HL-60 (cell line): ENCODE measurements at regions not wholly inside any gene's neighbourhood (a gene's known extent, or its start where the extent isn't known, plus 50 kb on each side); places are given as distances from the start of the nearest gene placed in this dataset.

Experiments used
- DNase-seq, 2 experiments: peaks; one replicate each; pipeline ENCODE4 v3.0.0-alpha.2; 2010 to 2020; ENCODE audit warnings: low read depth in 1 of 2, low spot score in 1 of 2
- H3K27ac ChIP-seq: fragments of 250-450 bp; sonication (Bioruptor Pico); replicated peaks from 2 replicates; pipeline ENCODE4 v1.5.1; 2020; ENCODE audit warnings: mild to moderate bottlenecking, moderate library complexity
- H3K27me3 ChIP-seq: fragments of 250-450 bp; sonication (Bioruptor Pico); 2 replicates; pipeline ENCODE4 v1.5.1; 2021; ENCODE audit warnings: mild to moderate bottlenecking, moderate library complexity; ENCODE audit not compliant: insufficient read depth, poor library complexity, severe bottlenecking
- H3K4me3 ChIP-seq: replicated peaks from 2 replicates; pipeline ENCODE4 v1.5.1; 2011; ENCODE audit warnings: mild to moderate bottlenecking, control low read depth, low read length; ENCODE audit not compliant: insufficient read depth
- CTCF ChIP-seq: IDR thresholded peaks from one replicate; pipeline ENCODE4 v1.5.1; 2011; ENCODE audit warnings: low read length, control low read depth, inconsistent platforms; ENCODE audit not compliant: insufficient read depth
- GABPA ChIP-seq: IDR thresholded peaks from 2 replicates; pipeline ENCODE4 v1.6.1; 2012; ENCODE audit warnings: low read depth
- POLR2AphosphoS5 ChIP-seq: IDR thresholded peaks from 2 replicates; pipeline ENCODE4 v1.6.1; 2012; ENCODE audit warnings: low read depth
- REST ChIP-seq: IDR thresholded peaks from 2 replicates; pipeline ENCODE4 v1.6.1; 2012; ENCODE audit warnings: low read depth; ENCODE audit not compliant: insufficient replicate concordance
- SPI1 ChIP-seq: IDR thresholded peaks from 2 replicates; pipeline ENCODE4 v1.6.1; 2012; ENCODE audit warnings: low read depth, mild to moderate bottlenecking, borderline replicate concordance

DNA sequence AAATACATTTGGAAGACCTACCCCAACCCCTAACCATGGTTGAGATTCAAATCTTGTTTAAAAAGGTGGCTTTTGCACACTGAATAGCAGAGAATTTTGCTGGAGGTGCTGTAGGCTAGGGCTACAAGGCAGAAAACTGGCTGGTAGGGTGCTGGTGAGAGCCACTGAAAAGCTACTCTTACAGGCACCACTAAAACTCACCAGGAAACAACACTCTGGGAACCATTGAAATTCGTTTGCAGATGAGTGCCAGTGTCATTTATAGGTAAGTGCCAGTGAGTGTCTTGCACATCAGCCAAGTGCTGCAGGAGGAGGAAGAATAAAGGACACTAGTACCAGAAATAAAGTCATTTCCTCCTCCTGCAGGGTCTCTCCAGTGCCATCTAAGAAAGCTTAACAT is 610.2 kb downstream of the ZNF385D start:
- H3K27ac ChIP-seq = no peak overlapping the region
- TF ChIP-seq CTCF (no peak), REST (no peak), POLR2AphosphoS5 (no peak), GABPA (no peak), SPI1 (no peak)
- DNase-seq = no peak

GRCh38 chr3:21138085-21138484 is 612.9 kb downstream of the ZNF385D start:
- TF ChIP-seq CTCF (no peak), GABPA (no peak), POLR2AphosphoS5 (no peak), REST (no peak), SPI1 (no peak)
- no peak overlapping the region for H3K27ac ChIP-seq

More for the DNA sequence above, 610.2 kb downstream of the ZNF385D start:
- Histone ChIP-seq H3K4me3 (no peak overlapping the region), H3K27me3 (no peaks in the 10 kb centered on the region)

DNA sequence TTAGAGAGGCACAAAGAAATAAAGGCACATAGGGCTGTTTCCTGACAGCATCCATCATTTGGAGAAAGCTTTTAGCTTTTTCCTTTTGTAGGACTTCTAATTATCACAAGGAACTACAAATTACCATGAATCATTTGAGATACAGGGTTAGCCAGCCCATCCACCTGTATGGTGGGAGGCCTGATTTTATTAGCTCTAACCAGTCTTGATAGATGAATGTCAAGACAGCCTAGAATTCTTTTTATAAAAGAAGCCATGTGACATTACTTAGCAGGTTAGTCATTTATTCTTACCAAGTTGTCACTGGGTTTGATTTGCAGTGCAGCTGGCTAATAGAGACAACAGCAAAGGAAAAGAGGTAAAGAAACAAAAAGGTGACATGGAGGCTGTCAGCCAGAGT is 618.1 kb downstream of the ZNF385D start:
- no peak for DNase-seq
- no peak for TF ChIP-seq REST
- TF ChIP-seq GABPA = no peak
- TF ChIP-seq CTCF = no peak
- TF ChIP-seq SPI1 = no peak
- no peak for TF ChIP-seq POLR2AphosphoS5
- Histone ChIP-seq H3K27ac (no peak overlapping the region), H3K27me3 (no peaks in the 10 kb centered on the region), H3K4me3 (no peak overlapping the region)

More at GRCh38 chr3:21138085-21138484, 612.9 kb downstream of the ZNF385D start:
- Histone ChIP-seq H3K4me3 (no peak overlapping the region), H3K27me3 (no peaks in the 10 kb centered on the region)
- no peak for DNase-seq
